NCI-H2107 (cell line): ENCODE measurements at regions not wholly inside any gene's neighbourhood (a gene's known extent, or its start where the extent isn't known, plus 50 kb on each side); places are given as distances from the start of the nearest gene placed in this dataset.
"Not testable (repeated sequence)": the region's sequence is repeated elsewhere in the genome, so short reads cannot be mapped to it uniquely, and the experiment has no call there.

Experiments
- DNase-seq: peaks from one replicate; lab custom pipeline; 2025; lab: John Stamatoyannopoulos, UW

GRCh38 chr15:70524470-70524869, 238.9 kb downstream of the UACA start:
- DNase-seq = no peak

- no peak for DNase-seq
Observed at GRCh38 chr15:70523616-70524015, 239.7 kb downstream of the UACA start.

GRCh38 chr15:70523192-70523591, 240.2 kb downstream of the UACA start:
- DNase-seq = no peak

- DNase-seq = no peak
Observed at GRCh38 chr15:70522323-70522966, 240.9 kb downstream of the UACA start.

GRCh38 chr15:70521576-70522322, 241.6 kb downstream of the UACA start:
- no peak for DNase-seq

GRCh38 chr15:70519616-70520015, 243.7 kb downstream of the UACA start:
- no peak for DNase-seq

GRCh38 chr15:70519004-70519365, 244.4 kb downstream of the UACA start:
- no peak for DNase-seq

GRCh38 chr15:70518201-70519003, 245.0 kb downstream of the UACA start:
- no peak for DNase-seq

GRCh38 chr15:70517194-70517590, 246.2 kb downstream of the UACA start:
- DNase-seq = no peak

- DNase-seq = no peak
Observed at GRCh38 chr15:70516408-70517193, 246.8 kb downstream of the UACA start.

- DNase-seq = no peak
Observed at GRCh38 chr15:70514251-70514650, 249.1 kb downstream of the UACA start.

GRCh38 chr15:70513819-70514218, 249.5 kb downstream of the UACA start:
- no peak for DNase-seq

- no peak for DNase-seq
Observed at GRCh38 chr15:70512772-70513362, 250.5 kb downstream of the UACA start.

GRCh38 chr15:70511972-70512587, 251.3 kb downstream of the UACA start:
- DNase-seq = not testable (repeated sequence)

- no peak for DNase-seq
Observed at GRCh38 chr15:70510433-70510832, 252.9 kb downstream of the UACA start.

GRCh38 chr15:70509731-70510143, 253.6 kb downstream of the UACA start:
- DNase-seq = no peak

- DNase-seq = no peak
Observed at GRCh38 chr15:70509282-70509662, 254.1 kb downstream of the UACA start.

- DNase-seq = no peak
Observed at GRCh38 chr15:70508561-70509281, 254.6 kb downstream of the UACA start.

- no peak for DNase-seq
Observed at GRCh38 chr15:70507772-70508371, 255.5 kb downstream of the UACA start.
